Aorta (tissue), 5 donors: ENCODE measurements at regions not wholly inside any gene's neighbourhood (a gene's known extent, or its start where the extent isn't known, plus 50 kb on each side); places are given as distances from the start of the nearest gene placed in this dataset.

Experiments
- ATAC-seq: fragments of 200-7000 bp; cut with Tn5 transposase; one replicate; pipeline ENCODE4 v1.9.1; 2022; ENCODE audit warnings: moderate library complexity; ENCODE audit not compliant: low FRiP score
- DNase-seq, 2 donors: peaks; one replicate each; pipeline ENCODE4 v3.0.0-alpha.2; 2020
- H3K27ac ChIP-seq, 2 donors: one replicate each; pipeline ENCODE4 v1.5.1; 2013; ENCODE audit warnings: low read length in 2 of 2, mild to moderate bottlenecking in 2 of 2, moderate library complexity in 2 of 2, control low read depth in 1 of 2, inconsistent platforms in 1 of 2, low read depth in 1 of 2
- H3K27me3 ChIP-seq, 2 donors: one replicate each; pipeline ENCODE4 v1.6.1; 2013; ENCODE audit warnings: control low read depth in 1 of 2, low read length in 1 of 2, mild to moderate bottlenecking in 1 of 2, moderate library complexity in 1 of 2; ENCODE audit not compliant: insufficient read depth in 2 of 2, control insufficient read depth in 1 of 2
- H3K36me3 ChIP-seq, 2 donors: one replicate each; pipeline ENCODE4 v1.6.1; 2013; ENCODE audit warnings: control low read depth in 1 of 2, low read length in 1 of 2, mild to moderate bottlenecking in 1 of 2; ENCODE audit not compliant: insufficient read depth in 2 of 2, control insufficient read depth in 1 of 2
- H3K4me1 ChIP-seq, 2 donors: one replicate each; pipeline ENCODE4 v1.6.1; 2013; ENCODE audit warnings: low read length in 2 of 2, control low read depth in 1 of 2, mild to moderate bottlenecking in 1 of 2, moderate library complexity in 1 of 2; ENCODE audit not compliant: insufficient read depth in 2 of 2, control insufficient read depth in 1 of 2
- H3K4me3 ChIP-seq, 2 donors: one replicate each; pipeline ENCODE4 v1.5.1; 2013; ENCODE audit warnings: low read length in 2 of 2, control low read depth in 1 of 2, mild to moderate bottlenecking in 1 of 2
- H3K9me3 ChIP-seq: one replicate; pipeline ENCODE4 v1.6.1; 2013; ENCODE audit warnings: mild to moderate bottlenecking, low read length; ENCODE audit not compliant: control insufficient read depth
- WGBS, 2 donors: extraction: QIAGEN DNeasy Blood & Tissue Kit; methylation state at CpG; one replicate each; pipeline ENCODE4 v1.1.7; 2013; 5-methylcytosine and 5-hydroxymethylcytosine counted together
- intact Hi-C, 2 donors: fragments of 100-400 bp; cut with DNase I; formaldehyde crosslinking; loops; one replicate each; pipeline versions ENCODE4 v1.14.2 to v1.15.0; 2022
- donor health status: healthy with polysubstance abuse.
- donor health status: Bipolar disorder and iron deficiency.
- donor health status: DM: no; HTN: no; CAD: no.
- donor health status: DM: no; HTN: no; CAD: no.
- donor health status: DM: yes; HTN: yes; CAD: no.

DNA sequence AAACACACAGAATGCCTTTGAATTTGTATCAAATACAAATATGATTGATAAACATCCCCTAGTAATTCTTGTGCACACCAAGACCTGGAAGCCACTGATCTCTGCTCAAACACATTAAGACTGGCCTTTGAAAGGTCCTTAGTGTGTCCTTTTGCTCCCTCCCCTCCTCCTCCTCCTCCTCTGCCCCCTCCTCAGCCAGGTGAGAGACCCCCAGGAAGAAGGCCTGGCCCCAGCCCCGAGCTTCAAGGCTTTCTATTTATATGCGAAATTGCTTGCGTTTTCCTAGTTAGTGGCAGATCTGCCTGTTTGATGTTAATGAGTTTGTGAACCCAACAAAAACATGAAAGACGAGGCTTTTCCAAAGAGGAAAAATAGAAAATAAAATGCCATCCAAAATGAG, 63.6 kb upstream of the TCF7L2 start:
- no peaks in the 10 kb centered on the region for H3K36me3 ChIP-seq
- 84 to 87% methylated on average over 4 of the region's 4 CpGs for WGBS, 2 donors
- H3K27ac ChIP-seq: no peak overlapping the region
- no peak for ATAC-seq
- no peak for DNase-seq
- H3K4me3 ChIP-seq: no peak overlapping the region
- H3K4me1 ChIP-seq: no peaks in the 10 kb centered on the region
- H3K27me3 ChIP-seq: no peaks in the 10 kb centered on the region
- intact Hi-C loops: loop anchor here in 1 of 2 donors (10.0 kb wide), 1 partner anchor 52 kb away; no protein-coding TSS in a partner anchor
- H3K9me3 ChIP-seq: no peaks in the 10 kb centered on the region

DNA sequence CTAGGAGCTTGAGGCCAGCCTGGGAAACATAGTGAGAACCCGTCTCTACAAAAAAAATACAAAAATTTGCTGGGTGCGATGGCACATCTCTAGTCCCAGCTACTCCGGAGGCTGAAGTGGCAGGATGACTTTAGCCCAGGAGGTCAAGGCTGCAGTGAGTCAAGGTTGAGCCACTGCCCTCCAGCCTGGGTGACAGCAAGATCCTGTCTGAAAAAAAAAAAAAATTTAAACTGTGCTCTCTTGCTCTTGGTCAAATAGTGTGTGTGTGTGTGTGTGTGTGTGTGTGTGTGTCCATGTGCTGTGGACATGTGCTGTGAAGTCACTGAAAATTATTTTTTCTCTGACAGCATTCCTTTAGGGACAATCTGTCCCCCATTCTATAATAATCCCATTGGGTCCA, 62.1 kb upstream of the TCF7L2 start:
- no peaks in the 10 kb centered on the region for H3K4me1 ChIP-seq
- DNase-seq: no peak
- H3K27me3 ChIP-seq: no peaks in the 10 kb centered on the region
- intact Hi-C loops: loop anchor here in 1 of 2 donors (10.0 kb wide), 1 partner anchor 53 kb away; no protein-coding TSS in a partner anchor
- H3K36me3 ChIP-seq: no peaks in the 10 kb centered on the region
- H3K4me3 ChIP-seq: no peak overlapping the region
- no peak for ATAC-seq
- H3K9me3 ChIP-seq: no peaks in the 10 kb centered on the region
- 84 to 87% methylated on average over 3 of the region's 3 CpGs for WGBS, 2 donors
- H3K27ac ChIP-seq: no peak overlapping the region

DNA sequence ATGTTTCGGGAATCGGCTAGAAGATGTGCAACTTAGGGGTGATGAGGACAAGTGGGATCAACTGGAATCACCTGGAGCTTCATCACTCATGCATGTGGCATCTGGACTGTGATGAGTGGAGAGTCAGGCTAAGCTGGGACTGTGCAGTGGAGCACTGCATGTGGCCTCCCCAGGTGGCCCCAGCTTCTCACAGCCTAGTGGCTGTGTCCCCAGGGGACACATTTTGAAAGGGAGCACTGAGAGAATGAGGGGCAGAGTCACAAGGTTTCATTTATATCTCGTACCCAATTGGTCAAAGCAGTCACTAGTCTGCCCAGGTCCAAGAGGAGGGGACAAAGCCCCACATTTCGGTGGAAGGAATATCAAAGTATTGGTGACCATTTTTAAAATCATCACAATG, 54.8 kb upstream of the TCF7L2 start:
- intact Hi-C loops: no loop called here
- 92 to 96% methylated on average over 4 of the region's 4 CpGs for WGBS, 2 donors
- no peak for ATAC-seq

DNA sequence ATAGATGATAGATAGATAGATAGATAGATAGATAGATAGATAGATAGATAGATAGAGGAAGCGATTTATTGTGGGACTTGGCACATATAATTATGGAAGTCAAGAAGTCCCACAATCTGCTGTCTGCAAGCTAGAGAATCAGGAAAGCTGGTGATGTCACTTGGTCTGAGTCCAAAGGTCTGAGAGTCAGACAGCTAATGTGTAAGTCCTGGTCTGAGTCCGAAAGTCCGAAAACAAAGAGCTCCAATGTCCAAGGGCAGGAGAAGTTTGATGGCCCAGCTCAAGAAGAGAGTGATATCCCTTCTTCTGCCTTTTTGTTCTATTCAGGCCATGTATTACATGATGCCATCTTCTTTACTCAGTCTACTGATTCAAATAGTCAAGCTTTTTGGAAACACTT, 53.8 kb upstream of the TCF7L2 start:
- no peaks in the 10 kb centered on the region for H3K9me3 ChIP-seq
- DNase-seq (no peak), ATAC-seq (no peak)
- no peaks in the 10 kb centered on the region for H3K4me1 ChIP-seq
- no peak overlapping the region for H3K27ac ChIP-seq
- H3K4me3 ChIP-seq: no peak overlapping the region
- intact Hi-C loops: no loop called here
- 93% methylated on average over 3 of the region's 3 CpGs for WGBS, 2 donors
- no peaks in the 10 kb centered on the region for H3K36me3 ChIP-seq
- no peaks in the 10 kb centered on the region for H3K27me3 ChIP-seq

More for the DNA sequence above, 54.8 kb upstream of the TCF7L2 start:
- no peaks in the 10 kb centered on the region for H3K4me1 ChIP-seq
- no peaks in the 10 kb centered on the region for H3K9me3 ChIP-seq
- H3K27ac ChIP-seq: no peak overlapping the region
- no peak overlapping the region for H3K4me3 ChIP-seq
- no peaks in the 10 kb centered on the region for H3K27me3 ChIP-seq
- H3K36me3 ChIP-seq: no peaks in the 10 kb centered on the region
- DNase-seq: no peak

DNA sequence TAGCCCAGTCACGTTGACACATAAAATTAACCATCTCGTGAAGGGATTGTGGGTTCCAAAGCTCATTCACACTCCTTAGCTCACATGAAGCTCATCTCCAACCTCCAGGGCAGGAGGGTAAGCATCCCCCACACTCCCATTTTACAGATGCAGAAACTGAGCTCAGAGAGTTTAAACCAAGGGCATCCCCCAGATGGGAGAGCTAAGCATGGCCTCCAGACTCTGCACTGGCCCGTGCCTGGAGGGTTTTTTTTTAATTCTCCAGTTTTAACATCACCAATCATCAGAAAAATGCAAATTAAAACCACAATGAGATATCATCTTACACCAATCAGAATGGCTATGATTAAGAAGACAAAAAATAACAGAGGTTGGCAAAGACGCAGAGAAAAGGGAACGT, 53.3 kb upstream of the TCF7L2 start:
- H3K4me3 ChIP-seq: no peak overlapping the region
- H3K36me3 ChIP-seq: no peaks in the 10 kb centered on the region
- no peak for DNase-seq
- H3K27ac ChIP-seq: no peak overlapping the region
- no peaks in the 10 kb centered on the region for H3K4me1 ChIP-seq
- no peak for ATAC-seq
- H3K27me3 ChIP-seq: no peaks in the 10 kb centered on the region
- H3K9me3 ChIP-seq: no peaks in the 10 kb centered on the region
- WGBS, 2 donors: 70 to 71% methylated on average over 5 of the region's 5 CpGs
- intact Hi-C loops: no loop called here

DNA sequence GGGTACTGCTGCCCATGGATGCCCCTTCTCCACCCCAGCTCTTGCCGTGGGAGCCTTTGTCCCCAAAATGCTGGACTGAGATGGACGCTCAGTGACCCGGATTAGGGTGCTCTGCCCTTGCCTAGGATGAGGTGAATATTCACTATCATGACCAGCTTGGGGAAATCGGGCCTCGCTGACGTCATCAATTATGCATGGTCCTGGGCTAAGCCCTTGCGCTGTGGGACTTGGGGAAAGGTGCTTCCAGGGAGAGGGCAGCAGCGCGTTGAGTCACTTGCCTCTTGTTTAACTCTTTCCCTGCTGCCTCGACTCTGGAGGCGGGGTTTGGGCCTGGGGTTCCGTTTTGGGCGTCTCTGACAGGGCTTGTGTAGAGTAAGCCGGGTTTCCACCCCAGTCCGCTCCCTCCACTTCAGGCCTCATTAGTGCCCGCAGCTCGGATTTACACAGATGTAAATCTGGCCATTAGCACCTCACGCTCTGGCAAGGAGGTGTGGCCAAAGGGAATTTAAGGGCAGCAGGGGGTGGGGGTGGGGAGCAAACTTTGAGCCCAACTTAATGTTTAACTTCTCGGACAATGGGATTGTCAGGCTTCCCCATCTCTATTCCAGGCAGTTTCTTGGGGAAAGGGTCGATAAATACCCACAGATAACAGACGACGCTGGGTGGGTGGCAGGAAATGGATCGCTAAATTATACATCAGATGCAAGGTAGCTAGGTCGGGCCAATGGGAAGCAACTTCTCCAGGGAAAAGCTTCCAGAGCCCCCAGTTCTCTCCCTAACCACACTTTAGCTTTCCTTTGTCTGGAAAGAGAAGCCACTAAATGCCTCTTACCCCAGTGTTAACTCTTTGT, 51.3 kb upstream of the TCF7L2 start:
- Histone ChIP-seq H3K36me3 (no peaks in the 10 kb centered on the region), H3K9me3 (no peaks in the 10 kb centered on the region), H3K27ac (no peak overlapping the region), H3K4me3 (no peak overlapping the region), H3K4me1 (no peaks in the 10 kb centered on the region), H3K27me3 (no peaks in the 10 kb centered on the region)
- DNase-seq (peak; percentile 44 to 78), ATAC-seq (no peak)
- intact Hi-C loops: no loop called here
- 23 to 31% methylated on average over 24 of the region's 24 CpGs for WGBS, 2 donors

DNA sequence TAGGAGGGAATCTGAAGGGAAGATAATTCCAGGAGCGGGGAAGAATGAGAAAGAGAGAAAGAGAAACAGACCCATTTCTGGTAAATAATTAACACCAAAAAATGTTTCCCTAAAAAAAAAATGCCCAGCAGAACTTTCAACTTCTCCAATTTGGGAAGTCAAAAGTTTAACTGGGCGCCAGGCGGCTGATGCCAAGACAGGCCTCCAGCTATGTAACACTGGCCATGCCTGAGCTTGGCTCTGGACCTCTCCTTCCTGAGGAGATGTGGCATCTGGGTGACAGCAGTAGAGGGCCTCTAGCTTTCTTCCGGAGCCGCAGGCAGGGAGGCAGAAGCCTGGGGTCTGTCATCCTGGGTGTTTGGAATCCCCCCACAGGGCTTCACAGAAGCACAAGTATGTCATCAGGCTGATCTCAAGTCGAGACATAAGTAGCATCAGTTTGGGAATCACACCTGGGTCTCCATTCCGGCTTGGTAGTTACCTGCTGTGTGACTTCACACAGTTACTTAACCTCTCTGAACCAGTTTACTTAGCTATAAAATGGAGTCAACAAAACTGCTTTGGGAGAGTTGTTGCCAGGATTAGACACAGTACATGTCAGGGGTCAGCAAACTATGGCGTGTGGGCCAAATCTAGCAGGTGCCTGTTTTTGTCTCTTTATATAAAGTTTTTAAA, 50.5 kb upstream of the TCF7L2 start:
- intact Hi-C loops: no loop called here
- 56 to 59% methylated on average over 8 of the region's 8 CpGs for WGBS, 2 donors
- Histone ChIP-seq H3K27me3 (no peaks in the 10 kb centered on the region), H3K36me3 (no peaks in the 10 kb centered on the region), H3K4me3 (no peak overlapping the region), H3K27ac (no peak overlapping the region), H3K4me1 (no peaks in the 10 kb centered on the region), H3K9me3 (no peaks in the 10 kb centered on the region)
- ATAC-seq (no peak), DNase-seq (peak in 1 of 2 donors; percentile 50)
